Epidermal melanocyte (primary cell): ENCODE measurements at regions not wholly inside any gene's neighbourhood (a gene's known extent, or its start where the extent isn't known, plus 50 kb on each side); places are given as distances from the start of the nearest gene placed in this dataset.
"Not testable (repeated sequence)": the region's sequence is repeated elsewhere in the genome, so short reads cannot be mapped to it uniquely, and the experiment has no call there.

Experiments
- DNase-seq: peaks from one replicate; pipeline ENCODE4 v3.0.0; 2011; ENCODE audit warnings: low spot score; ENCODE audit not compliant: insufficient read length

DNA sequence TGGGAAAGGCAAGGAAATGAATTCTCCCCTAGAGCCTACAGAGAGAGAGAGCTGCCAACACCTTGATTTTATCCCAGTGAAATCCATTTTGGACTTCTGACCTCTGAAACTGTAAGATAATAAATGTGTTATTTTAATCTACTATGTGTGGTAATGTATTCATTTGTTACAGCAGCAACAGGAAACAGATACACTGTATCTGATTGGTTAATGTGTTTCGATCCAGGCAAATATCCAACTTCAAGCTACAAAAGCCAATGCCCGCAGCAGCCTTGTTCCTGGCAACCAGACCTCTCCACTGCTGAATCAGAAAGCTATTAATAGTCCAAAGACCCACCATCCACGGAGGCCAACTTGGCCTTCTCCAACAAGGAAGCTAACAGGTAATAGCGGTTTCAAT is 318.1 kb downstream of the PTTG2 start:
- DNase-seq, result no peak

DNA sequence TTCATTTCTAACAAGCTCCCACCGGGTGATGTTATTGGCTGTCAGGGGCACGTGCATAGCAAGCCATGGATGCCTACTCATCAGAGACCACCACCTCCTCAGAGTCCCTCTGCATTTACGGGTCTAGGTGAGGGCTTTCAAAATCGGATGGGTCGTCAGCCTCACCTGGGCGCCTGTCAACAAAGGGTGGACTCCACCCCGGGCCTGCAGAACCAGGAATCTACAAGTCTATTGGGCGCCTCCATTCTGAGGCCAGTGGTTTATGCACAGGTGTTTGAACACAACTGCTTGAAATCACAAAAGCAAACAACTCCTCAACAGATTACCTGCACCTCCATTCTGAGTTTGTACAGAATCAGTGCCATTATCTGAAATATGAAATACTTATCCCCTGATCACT is 318.9 kb downstream of the PTTG2 start:
- no peak for DNase-seq

- no peak for DNase-seq
Observed at GRCh38 chr4:38279650-38280322, 319.6 kb downstream of the PTTG2 start.

- DNase-seq, result no peak
Observed at GRCh38 chr4:38280323-38280706, 320.1 kb downstream of the PTTG2 start.

DNA sequence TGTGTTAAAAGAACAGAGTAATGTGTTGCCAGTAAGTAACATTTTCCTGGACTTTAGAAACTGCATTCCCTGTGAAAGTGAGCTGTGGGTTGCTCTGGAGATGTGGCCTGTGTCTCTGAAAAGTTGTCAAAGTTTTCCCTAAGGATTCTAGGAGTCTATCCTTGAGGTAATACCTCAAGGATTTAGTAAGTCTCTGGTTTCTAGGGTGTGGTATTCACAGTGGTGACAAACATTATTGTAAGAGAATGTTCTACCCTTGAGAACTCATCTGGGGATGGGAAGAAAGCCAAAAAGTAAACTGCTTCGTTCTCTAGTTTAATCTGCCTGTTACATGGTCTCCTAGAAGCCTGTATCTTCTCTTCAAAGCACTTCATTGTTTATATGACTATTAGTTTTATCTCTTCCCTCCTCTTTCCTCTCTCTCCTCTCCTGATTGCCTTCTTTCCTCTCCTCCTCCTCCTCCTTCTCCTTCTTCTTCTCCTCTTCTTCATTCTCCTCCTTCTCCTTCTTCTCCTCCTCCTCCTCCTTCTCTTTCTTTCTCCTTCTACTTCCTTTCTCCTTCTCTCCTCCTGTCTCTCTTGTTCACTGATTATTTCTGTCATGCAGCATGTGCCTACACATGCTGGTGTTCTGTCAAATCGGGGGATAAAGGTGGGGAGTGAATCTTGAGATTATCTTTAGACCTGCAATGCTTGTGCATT is 321.3 kb downstream of the PTTG2 start:
- DNase-seq, result no peak

- no peak for DNase-seq
Observed at GRCh38 chr4:38283724-38284123, 323.5 kb downstream of the PTTG2 start.

- no peak for DNase-seq
Observed at GRCh38 chr4:38284294-38285030, 324.3 kb downstream of the PTTG2 start.

DNA sequence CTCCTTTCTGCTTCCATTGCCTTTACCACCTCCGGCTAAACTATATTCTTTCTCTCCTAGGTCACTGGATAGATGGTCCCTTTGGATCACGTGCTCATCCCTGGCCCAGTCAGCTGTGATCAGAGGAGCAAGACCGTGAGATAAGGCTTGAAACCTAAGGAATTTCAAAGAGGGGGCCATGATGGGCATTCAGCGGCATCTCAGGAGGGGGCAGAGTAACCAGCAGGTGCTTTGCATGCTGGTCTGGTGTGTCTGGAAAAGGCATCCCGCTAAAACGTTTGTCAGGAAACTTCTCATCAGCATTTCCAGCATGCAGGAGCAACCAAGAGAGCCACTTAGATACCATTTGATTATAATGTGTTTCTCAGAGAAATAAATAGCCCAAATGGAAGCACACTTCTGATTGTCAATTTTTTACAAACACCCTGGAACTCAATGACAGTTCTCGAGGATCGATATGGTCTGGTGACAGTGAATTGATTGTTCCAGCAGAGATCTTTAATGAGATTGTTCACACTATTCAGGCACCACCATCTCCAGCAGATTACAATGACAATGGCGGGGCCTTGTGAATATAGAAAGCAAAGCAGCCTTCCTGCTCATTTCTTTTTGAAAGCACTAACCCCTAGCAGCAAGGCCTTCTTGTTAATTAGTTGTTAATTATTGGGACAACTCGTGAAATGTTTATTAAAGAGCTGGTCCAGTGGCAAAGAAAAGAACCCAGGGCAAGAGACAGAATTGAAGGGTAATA is 327.1 kb downstream of the PTTG2 start:
- DNase-seq, result no peak

- no peak for DNase-seq
Observed at GRCh38 chr4:38289553-38289952, 329.4 kb downstream of the PTTG2 start.

DNA sequence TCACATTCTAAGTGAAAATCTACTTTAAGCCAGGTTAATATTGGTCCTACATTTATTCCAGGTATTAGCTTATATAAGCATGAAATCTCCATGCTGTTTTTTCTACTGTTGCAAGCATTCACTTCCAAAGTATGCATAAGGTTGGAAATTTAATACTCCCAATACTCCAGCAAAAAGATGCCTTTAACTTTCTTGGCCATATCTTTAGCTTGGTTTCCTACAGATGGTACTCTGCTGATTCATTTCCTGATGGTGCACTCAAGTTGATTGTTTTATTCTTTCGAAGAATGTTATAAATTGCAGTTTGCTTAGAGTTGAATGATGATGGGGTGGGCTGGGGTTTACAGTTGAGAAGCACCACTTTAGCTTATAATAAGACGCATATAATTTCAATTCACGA is 330.2 kb downstream of the PTTG2 start:
- DNase-seq, result no peak

DNA sequence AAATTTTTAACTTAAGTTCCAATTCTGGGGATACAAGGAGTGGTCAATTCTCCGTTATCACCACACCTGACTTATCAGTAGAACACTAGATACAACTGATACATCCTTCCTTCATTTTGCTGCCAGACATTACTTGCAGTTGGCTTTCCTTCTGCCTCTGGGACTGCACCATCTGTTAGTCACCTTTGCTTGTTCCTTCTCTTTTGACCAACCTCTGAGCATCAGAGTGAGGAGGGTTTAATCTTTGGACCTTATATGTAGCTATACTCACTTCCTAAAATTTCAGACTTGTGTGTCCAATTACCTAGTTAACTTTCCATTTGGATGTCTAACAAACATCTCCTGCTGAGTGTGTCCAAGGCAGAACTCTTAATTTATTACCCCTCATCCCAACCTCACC is 330.7 kb downstream of the PTTG2 start:
- DNase-seq, result no peak

GRCh38 chr4:38292529-38292928 is 332.3 kb downstream of the PTTG2 start:
- no peak for DNase-seq

GRCh38 chr4:38294238-38294637 is 334.0 kb downstream of the PTTG2 start:
- no peak for DNase-seq

DNA sequence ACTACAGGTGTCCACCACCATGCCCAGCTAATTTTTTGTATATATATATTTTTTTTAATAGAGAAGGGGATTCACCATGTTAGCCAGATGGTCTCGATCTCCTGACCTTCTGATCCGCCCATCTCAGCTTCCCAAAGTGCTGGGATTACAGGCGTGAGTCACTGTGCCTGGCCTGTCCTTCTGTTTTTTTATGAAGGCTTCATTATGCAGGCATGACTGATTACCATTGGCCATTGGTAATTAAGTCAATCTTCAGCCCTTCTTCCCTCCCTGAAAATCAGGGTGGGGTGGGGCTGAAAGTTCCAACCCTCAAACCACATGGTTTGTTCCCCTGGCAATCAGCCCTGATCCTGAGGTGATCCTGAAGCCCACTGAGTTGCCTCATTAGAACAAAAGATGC is 336.9 kb downstream of the PTTG2 start:
- DNase-seq, result no peak

GRCh38 chr4:38298868-38299713 is 338.9 kb downstream of the PTTG2 start:
- no peak for DNase-seq

GRCh38 chr4:38302910-38303309 is 342.7 kb downstream of the PTTG2 start:
- no peak for DNase-seq

GRCh38 chr4:38304460-38304859 is 344.3 kb downstream of the PTTG2 start:
- DNase-seq, result not testable (repeated sequence)

DNA sequence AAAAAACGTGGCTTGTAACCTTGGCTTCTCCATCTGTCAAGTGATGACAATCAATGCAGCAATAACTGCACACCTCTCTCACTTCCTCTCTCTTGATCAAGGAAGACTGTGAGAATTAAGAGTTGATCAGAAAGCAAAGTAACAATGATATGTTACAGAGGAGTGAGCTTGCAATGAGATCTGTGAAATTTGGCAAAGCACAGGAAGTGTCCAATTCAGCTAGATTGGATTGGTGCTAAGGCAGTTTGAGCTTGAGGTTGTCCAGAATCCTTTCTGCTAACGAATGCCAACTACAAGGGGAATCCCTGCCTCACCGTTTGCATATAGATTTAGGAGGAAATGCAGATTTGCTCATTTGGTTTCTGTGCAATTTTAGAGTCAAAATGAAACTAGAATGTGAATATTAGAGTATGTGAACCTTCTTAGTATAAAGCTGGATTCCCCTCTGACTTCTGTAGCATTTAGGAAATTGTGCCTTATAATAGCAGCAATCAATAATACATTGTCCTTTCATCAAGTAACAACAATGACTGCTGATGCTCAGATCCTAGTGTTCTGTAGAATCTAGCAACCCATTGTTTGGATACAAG is 346.4 kb downstream of the PTTG2 start:
- DNase-seq, result no peak

DNA sequence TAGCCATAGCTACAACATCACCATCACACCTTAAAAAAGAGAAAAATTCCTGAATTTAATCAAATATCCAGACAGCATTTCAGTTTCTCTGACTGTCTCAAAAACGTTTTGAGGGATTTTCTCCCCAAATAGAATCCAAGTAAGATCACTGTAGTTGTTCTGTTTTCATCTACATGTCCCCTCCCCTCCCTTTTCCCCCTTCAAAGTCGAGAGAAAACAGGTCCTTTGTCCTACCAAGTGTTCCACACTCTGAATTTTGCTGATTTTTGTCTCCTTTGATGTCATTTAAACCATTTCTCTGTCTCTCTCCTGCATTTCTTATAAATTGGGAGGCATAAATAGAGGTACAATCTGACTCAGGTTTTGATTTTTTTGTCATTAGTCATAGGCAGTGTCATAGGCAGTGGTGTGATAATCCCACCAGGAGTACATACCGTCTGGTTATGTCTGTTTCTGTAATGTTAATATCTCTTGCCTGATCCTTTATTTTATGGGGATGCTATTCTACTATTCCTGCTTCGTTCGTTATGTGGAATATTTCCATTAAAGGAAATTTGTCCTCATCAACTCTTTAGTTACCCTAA is 348.6 kb downstream of the PTTG2 start:
- no peak for DNase-seq

DNA sequence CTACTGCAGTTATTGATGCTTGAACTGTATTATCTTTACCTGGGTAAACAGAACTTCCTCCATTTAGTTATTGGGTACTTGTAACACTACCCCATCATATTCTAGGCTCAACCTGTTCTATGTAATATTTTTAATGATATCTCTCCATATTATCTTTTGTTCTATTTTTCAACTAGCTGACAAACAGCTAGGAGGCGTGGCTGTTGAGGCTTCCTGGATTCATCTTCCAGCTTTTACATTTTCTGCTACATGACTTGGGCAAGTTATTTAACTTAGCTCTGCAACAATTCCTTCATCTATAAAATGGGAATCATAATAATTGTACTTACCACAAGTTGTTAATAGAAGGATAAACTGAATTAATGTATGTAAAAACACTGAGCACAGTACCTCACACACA is 349.3 kb downstream of the PTTG2 start:
- no peak for DNase-seq
